CD14-positive monocyte (primary cell): ENCODE measurements at regions not wholly inside any gene's neighbourhood (a gene's known extent, or its start where the extent isn't known, plus 50 kb on each side); places are given as distances from the start of the nearest gene placed in this dataset.
A peak's percentile ranks its signal among the peaks of the same experiment; 100 is the strongest.

Experiments
- DNase-seq, 3 donors: peaks; one replicate each; pipeline ENCODE4 v3.0.0-alpha.2; 2011 to 2022
- H2AFZ ChIP-seq: 2 replicates; pipeline ENCODE4 v1.6.0; 2012; ENCODE audit warnings: mild to moderate bottlenecking, low read depth, low read length, inconsistent platforms; ENCODE audit not compliant: insufficient read depth, poor library complexity, severe bottlenecking
- H3K27ac ChIP-seq, 2 donors: 1 replicate in 1 of 2; 2 replicates in 1 of 2; pipeline ENCODE4 v1.5.1; 2012 to 2013; ENCODE audit warnings: low read length in 2 of 2, control low read depth in 1 of 2, inconsistent platforms in 1 of 2, low read depth in 1 of 2, mild to moderate bottlenecking in 1 of 2
- H3K27me3 ChIP-seq, 2 donors: one replicate each; pipeline versions ENCODE4 v1.6.0 to v1.6.1; 2011 to 2013; ENCODE audit warnings: low read length in 2 of 2; ENCODE audit not compliant: control insufficient read depth in 2 of 2, insufficient read depth in 2 of 2
- H3K36me3 ChIP-seq, 2 donors: replicated peaks in 1 of 2; 1 replicate in 1 of 2; 2 replicates in 1 of 2; pipeline versions ENCODE4 v1.5.1 to v1.6.1; 2012 to 2013; ENCODE audit warnings: low read length in 2 of 2, control low read depth in 1 of 2, inconsistent platforms in 1 of 2, mild to moderate bottlenecking in 1 of 2; ENCODE audit not compliant: insufficient read depth in 2 of 2, control insufficient read depth in 1 of 2
- H3K4me1 ChIP-seq, 2 donors: 1 replicate in 1 of 2; 2 replicates in 1 of 2; pipeline versions ENCODE4 v1.5.1 to v1.6.1; 2012 to 2013; ENCODE audit warnings: low read length in 2 of 2, control low read depth in 1 of 2, inconsistent platforms in 1 of 2, mild to moderate bottlenecking in 1 of 2, moderate library complexity in 1 of 2; ENCODE audit not compliant: insufficient read depth in 2 of 2, control insufficient read depth in 1 of 2
- H3K4me2 ChIP-seq: replicated peaks from 2 replicates; pipeline ENCODE3; 2012; ENCODE audit warnings: low read length, moderate library complexity, mild to moderate bottlenecking; ENCODE audit not compliant: poor library complexity, severe bottlenecking; ENCODE audit errors: extremely low read depth
- H3K4me3 ChIP-seq, 3 experiments: fragments of 200-600 bp in 1 of 3; sonication (generic) in 1 of 3; replicated peaks in 1 of 3; 1 replicate in 2 of 3; 2 replicates in 1 of 3; pipeline ENCODE4 v1.5.1; 2011 to 2013; ENCODE audit warnings: low read length in 3 of 3, mild to moderate bottlenecking in 3 of 3, control low read depth in 2 of 3, low read depth in 2 of 3, inconsistent platforms in 1 of 3, moderate library complexity in 1 of 3
- H3K79me2 ChIP-seq: 2 replicates; pipeline ENCODE4 v1.6.0; 2012; ENCODE audit warnings: mild to moderate bottlenecking, control low read depth, inconsistent platforms, low read length, moderate library complexity; ENCODE audit not compliant: insufficient read depth
- H3K9ac ChIP-seq: 2 replicates; pipeline ENCODE4 v1.6.0; 2017; ENCODE audit warnings: low read length, mild to moderate bottlenecking; ENCODE audit not compliant: insufficient read depth, poor library complexity, severe bottlenecking
- H3K9me3 ChIP-seq, 2 donors: replicated peaks in 1 of 2; 1 replicate in 1 of 2; 2 replicates in 1 of 2; pipeline versions ENCODE4 v1.5.1 to v1.6.1; 2012 to 2013; ENCODE audit warnings: low read length in 2 of 2, control low read depth in 1 of 2; ENCODE audit not compliant: control insufficient read depth in 1 of 2, insufficient read depth in 1 of 2
- H4K20me1 ChIP-seq: 2 replicates; pipeline ENCODE4 v1.6.0; 2012; ENCODE audit warnings: mild to moderate bottlenecking, low read length, control low read depth, moderate library complexity; ENCODE audit not compliant: insufficient read depth
- H3K27ac Mint-ChIP-seq, 7 donors: one replicate each; pipeline ENCODE4 v1.8.0; 2020; ENCODE audit warnings: mild to moderate bottlenecking in 7 of 7, mixed read lengths in 7 of 7, moderate library complexity in 6 of 7, inconsistent platforms in 2 of 7
- H3K27me3 Mint-ChIP-seq, 3 donors: one replicate each; pipeline ENCODE4 v1.8.0; 2021 to 2022; ENCODE audit warnings: low read depth in 3 of 3, mild to moderate bottlenecking in 3 of 3, mixed read lengths in 3 of 3, moderate library complexity in 3 of 3, inconsistent platforms in 1 of 3
- H3K36me3 Mint-ChIP-seq, 2 donors: one replicate each; pipeline ENCODE4 v1.8.0; 2020; ENCODE audit warnings: mixed read lengths in 2 of 2, inconsistent platforms in 1 of 2, mild to moderate bottlenecking in 1 of 2
- H3K4me1 Mint-ChIP-seq: one replicate; pipeline ENCODE4 v1.8.0; 2020; ENCODE audit warnings: mild to moderate bottlenecking, mixed read lengths
- H3K4me3 Mint-ChIP-seq, 2 donors: one replicate each; pipeline ENCODE4 v1.8.0; 2020; ENCODE audit warnings: mild to moderate bottlenecking in 2 of 2, mixed read lengths in 2 of 2, moderate library complexity in 1 of 2
- H3K9me3 Mint-ChIP-seq, 7 donors: one replicate each; pipeline ENCODE4 v1.8.0; 2020 to 2022; ENCODE audit warnings: mixed read lengths in 7 of 7, mild to moderate bottlenecking in 6 of 7, moderate library complexity in 6 of 7, inconsistent platforms in 2 of 7
- WGBS: methylation state at CpG from one replicate; pipeline ENCODE4 v1.1.5; 2013; ENCODE audit warnings: missing lambda C conversion rate; ENCODE audit not compliant: insufficient coverage; 5-methylcytosine and 5-hydroxymethylcytosine counted together
- intact Hi-C, 2 donors: fragments of 100-400 bp; cut with micrococcal nuclease; formaldehyde crosslinking; loops; one replicate each; pipeline versions ENCODE4 v1.15.0 to v1.15.1; 2023
- TF ChIP-seq, protein P1 (sequence below): fragments of 200-600 bp; IDR thresholded peaks from one replicate; pipeline ENCODE4 v1.8.0; 2022; ENCODE audit warnings: antibody characterized with exemption, mild to moderate bottlenecking

DNA sequence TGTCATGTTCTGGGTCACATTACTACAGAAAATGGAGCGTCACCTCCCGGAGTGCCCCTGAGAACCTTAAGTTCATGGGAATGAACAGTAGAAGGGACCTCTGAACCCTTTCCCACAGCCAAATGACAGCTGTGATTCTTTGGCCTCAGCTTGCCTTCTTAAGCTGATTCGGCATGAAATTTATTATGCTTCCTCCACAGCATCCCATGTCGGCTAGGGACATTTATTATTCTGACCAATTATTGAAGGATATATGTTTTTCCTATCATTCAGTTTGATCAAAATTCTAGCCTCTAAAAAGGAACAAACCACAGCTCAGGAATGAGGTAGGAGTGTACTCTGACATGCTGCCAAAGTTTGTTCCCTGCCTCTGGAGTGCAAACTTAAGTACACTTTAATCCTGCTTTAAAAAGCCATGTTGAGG, 440.6 kb downstream of the CETN3 start:
- H3K4me1 ChIP-seq: peaks cover 2 to 8% of the 10 kb centered on the region in 2 donors
- Mint-ChIP-seq H3K4me3 (no peak overlapping the region), H3K4me1 (peaks cover 8% of the 10 kb centered on the region), H3K36me3 (no peaks in the 10 kb centered on the region), H3K27ac (no peak overlapping the region), H3K9me3 (peaks cover 0 to 2% (median 0%) of the 10 kb centered on the region in 7 donors), H3K27me3 (no peaks in the 10 kb centered on the region)
- H4K20me1 ChIP-seq: no peaks in the 10 kb centered on the region
- H3K9ac ChIP-seq: no peak overlapping the region
- no peak overlapping the region for H3K4me2 ChIP-seq
- intact Hi-C loops: loop anchor here in 1 of 2 donors (10.0 kb wide), 1 partner anchor 196 kb away; no protein-coding TSS in a partner anchor
- H3K79me2 ChIP-seq: no peaks in the 10 kb centered on the region
- no peak overlapping the region for H2AFZ ChIP-seq
- TF ChIP-seq, protein P1, sequence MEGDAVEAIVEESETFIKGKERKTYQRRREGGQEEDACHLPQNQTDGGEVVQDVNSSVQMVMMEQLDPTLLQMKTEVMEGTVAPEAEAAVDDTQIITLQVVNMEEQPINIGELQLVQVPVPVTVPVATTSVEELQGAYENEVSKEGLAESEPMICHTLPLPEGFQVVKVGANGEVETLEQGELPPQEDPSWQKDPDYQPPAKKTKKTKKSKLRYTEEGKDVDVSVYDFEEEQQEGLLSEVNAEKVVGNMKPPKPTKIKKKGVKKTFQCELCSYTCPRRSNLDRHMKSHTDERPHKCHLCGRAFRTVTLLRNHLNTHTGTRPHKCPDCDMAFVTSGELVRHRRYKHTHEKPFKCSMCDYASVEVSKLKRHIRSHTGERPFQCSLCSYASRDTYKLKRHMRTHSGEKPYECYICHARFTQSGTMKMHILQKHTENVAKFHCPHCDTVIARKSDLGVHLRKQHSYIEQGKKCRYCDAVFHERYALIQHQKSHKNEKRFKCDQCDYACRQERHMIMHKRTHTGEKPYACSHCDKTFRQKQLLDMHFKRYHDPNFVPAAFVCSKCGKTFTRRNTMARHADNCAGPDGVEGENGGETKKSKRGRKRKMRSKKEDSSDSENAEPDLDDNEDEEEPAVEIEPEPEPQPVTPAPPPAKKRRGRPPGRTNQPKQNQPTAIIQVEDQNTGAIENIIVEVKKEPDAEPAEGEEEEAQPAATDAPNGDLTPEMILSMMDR: no peak
- H3K27me3 ChIP-seq: no peaks in the 10 kb centered on the region
- no peaks in the 10 kb centered on the region for H3K9me3 ChIP-seq
- H3K36me3 ChIP-seq: no peaks in the 10 kb centered on the region
- H3K27ac ChIP-seq: no peak overlapping the region
- no peak overlapping the region for H3K4me3 ChIP-seq
- no peak for DNase-seq
- no CpG with 5 or more reads among the region's 4 CpGs for WGBS

GRCh38 chr5:89967771-89968444, 441.6 kb downstream of the CETN3 start:
- H3K79me2 ChIP-seq: no peaks in the 10 kb centered on the region
- no peaks in the 10 kb centered on the region for H3K27me3 ChIP-seq
- H3K4me2 ChIP-seq: no peak overlapping the region
- peaks cover 8% of the 10 kb centered on the region for H3K4me1 Mint-ChIP-seq
- TF ChIP-seq, protein P1: no peak
- H3K36me3 ChIP-seq: no peaks in the 10 kb centered on the region
- H2AFZ ChIP-seq: no peak overlapping the region
- H3K4me3 Mint-ChIP-seq: no peak overlapping the region
- H3K4me3 ChIP-seq: no peak overlapping the region
- no peak overlapping the region for H3K9ac ChIP-seq
- H3K36me3 Mint-ChIP-seq: no peaks in the 10 kb centered on the region
- no peak overlapping the region for H3K27ac Mint-ChIP-seq
- H3K4me1 ChIP-seq: peaks cover 2 to 8% of the 10 kb centered on the region in 2 donors
- 0% methylated on average over 1 of the region's 1 CpG for WGBS
- H3K9me3 ChIP-seq: no peaks in the 10 kb centered on the region
- H3K9me3 Mint-ChIP-seq: peaks cover 0 to 2% (median 0%) of the 10 kb centered on the region in 7 donors
- H4K20me1 ChIP-seq: no peaks in the 10 kb centered on the region
- DNase-seq: peak; percentile 5 to 29 (median 20)
- intact Hi-C loops: loop anchor here in 1 of 2 donors (10.0 kb wide), 1 partner anchor 197 kb away; no protein-coding TSS in a partner anchor
- H3K27ac ChIP-seq: no peak overlapping the region
- H3K27me3 Mint-ChIP-seq: no peaks in the 10 kb centered on the region
